B cell (primary cell): ENCODE measurements at regions not wholly inside any gene's neighbourhood (a gene's known extent, or its start where the extent isn't known, plus 50 kb on each side); places are given as distances from the start of the nearest gene placed in this dataset.

Experiments used
- ATAC-seq: fragments of 200-7000 bp; cut with Tn5 transposase; one replicate; pipeline ENCODE4 v1.10.0; 2021; ENCODE audit warnings: low read depth, mild to moderate bottlenecking, moderate number of reproducible peaks, moderate library complexity
- CTCF ChIA-PET: fragments of 350-600 bp; sonication (Branson Sonifier 250); formaldehyde crosslinking; loops from one replicate; lab custom pipeline; 2021; ENCODE audit warnings: antibody characterized with exemption, inconsistent platforms; lab: Charles Lee
- POLR2A ChIA-PET: fragments of 350-600 bp; sonication (Branson Sonifier 250); formaldehyde crosslinking; loops from one replicate; lab custom pipeline; 2021; ENCODE audit warnings: antibody characterized with exemption; lab: Charles Lee
- DNase-seq: peaks from one replicate; pipeline ENCODE4 v3.0.0; 2013
- H2AFZ ChIP-seq: 2 replicates; pipeline ENCODE4 v1.6.1; 2012; ENCODE audit warnings: mild to moderate bottlenecking, low read depth, low read length; ENCODE audit not compliant: insufficient read depth, poor library complexity, severe bottlenecking
- H3K27ac ChIP-seq, 2 donors: 1 replicate in 1 of 2; 2 replicates in 1 of 2; pipeline ENCODE4 v1.5.1; 2012 to 2013; ENCODE audit warnings: low read length in 2 of 2, mild to moderate bottlenecking in 2 of 2, moderate library complexity in 1 of 2
- H3K27me3 ChIP-seq, 4 experiments: fragments of 200-600 bp in 1 of 4; sonication (generic) in 1 of 4; replicated peaks in 1 of 4; 1 replicate in 2 of 4; 2 replicates in 2 of 4; pipeline versions ENCODE4 v1.6.1 to v1.7.0; 2013 to 2016; ENCODE audit warnings: low read length in 3 of 4, mild to moderate bottlenecking in 2 of 4, mixed read lengths in 1 of 4, moderate library complexity in 1 of 4; ENCODE audit not compliant: insufficient read depth in 4 of 4, control insufficient read depth in 3 of 4; ENCODE audit errors: control extremely low read depth in 1 of 4
- H3K36me3 ChIP-seq, 2 experiments: replicated peaks in 1 of 2; 1 replicate in 1 of 2; 2 replicates in 1 of 2; pipeline versions ENCODE4 v1.6.1 to v1.7.1; 2013; ENCODE audit warnings: low read length in 1 of 2; ENCODE audit not compliant: insufficient read depth in 2 of 2, control insufficient read depth in 1 of 2; ENCODE audit errors: control extremely low read depth in 1 of 2, extremely low read depth in 1 of 2
- H3K4me1 ChIP-seq, 2 donors: fragments of 200-600 bp in 1 of 2; sonication (generic) in 1 of 2; 1 replicate in 1 of 2; 2 replicates in 1 of 2; pipeline versions ENCODE4 v1.5.1 to v1.6.1; 2013 to 2017; ENCODE audit warnings: low read length in 2 of 2; ENCODE audit not compliant: control insufficient read depth in 2 of 2, insufficient read depth in 2 of 2
- H3K4me2 ChIP-seq: replicated peaks from 2 replicates; pipeline ENCODE3; 2012; ENCODE audit warnings: mild to moderate bottlenecking, low read depth, low read length; ENCODE audit not compliant: poor library complexity, severe bottlenecking
- H3K4me3 ChIP-seq, 5 experiments: fragments of 200-600 bp in 1 of 5; sonication (generic) in 1 of 5; 1 replicate in 3 of 5; 2 replicates in 2 of 5; pipeline versions ENCODE4 v1.5.1 to v1.7.0; 2011 to 2016; ENCODE audit warnings: low read length in 4 of 5, mild to moderate bottlenecking in 4 of 5, low read depth in 2 of 5, control low read depth in 1 of 5, moderate library complexity in 1 of 5; ENCODE audit not compliant: insufficient read depth in 1 of 5; ENCODE audit errors: control extremely low read depth in 1 of 5, extremely low read depth in 1 of 5
- H3K79me2 ChIP-seq: fragments of 200-600 bp; sonication (generic); one replicate; pipeline ENCODE4 v1.6.0; 2016; ENCODE audit warnings: low read length; ENCODE audit not compliant: control insufficient read depth, insufficient read depth
- H3K9ac ChIP-seq: fragments of 200-600 bp; sonication (generic); 2 replicates; pipeline ENCODE4 v1.6.1; 2017; ENCODE audit warnings: mild to moderate bottlenecking, low read length, moderate library complexity
- H3K9me3 ChIP-seq, 3 donors: one replicate each; pipeline versions ENCODE4 v1.6.1 to v1.7.1; 2013; ENCODE audit warnings: low read length in 2 of 3; ENCODE audit not compliant: control insufficient read depth in 2 of 3, insufficient read depth in 1 of 3; ENCODE audit errors: control extremely low read depth in 1 of 3
- H4K20me1 ChIP-seq: 2 replicates; pipeline ENCODE4 v1.6.0; 2012; ENCODE audit warnings: mild to moderate bottlenecking, low read length; ENCODE audit not compliant: insufficient read depth, control insufficient read depth, poor library complexity, severe bottlenecking
- H3K27ac Mint-ChIP-seq: one replicate; pipeline ENCODE4 v1.8.0; 2021; ENCODE audit warnings: mixed read lengths
- H3K27me3 Mint-ChIP-seq: one replicate; pipeline ENCODE4 v1.8.0; 2021; ENCODE audit warnings: mixed read lengths
- H3K4me1 Mint-ChIP-seq: one replicate; pipeline ENCODE4 v1.8.0; 2021; ENCODE audit warnings: mixed read lengths
- H3K4me3 Mint-ChIP-seq: one replicate; pipeline ENCODE4 v1.8.0; 2021; ENCODE audit warnings: mixed read lengths
- H3K9me3 Mint-ChIP-seq: one replicate; pipeline ENCODE4 v1.8.0; 2022; ENCODE audit warnings: mixed read lengths; ENCODE audit not compliant: insufficient read depth
- EZH2 ChIP-seq: IDR thresholded peaks from 2 replicates; pipeline ENCODE4 v1.6.1; 2012; ENCODE audit warnings: borderline replicate concordance, low read depth, mild to moderate bottlenecking, moderate library complexity, low read length; ENCODE audit not compliant: insufficient read depth, poor library complexity, severe bottlenecking
- WGBS: methylation state at CpG from one replicate; pipeline ENCODE4 v1.1.5; 2013; ENCODE audit warnings: missing lambda C conversion rate; ENCODE audit not compliant: insufficient coverage; 5-methylcytosine and 5-hydroxymethylcytosine counted together
- intact Hi-C: fragments of 100-400 bp; cut with micrococcal nuclease; formaldehyde crosslinking; loops from one replicate; pipeline ENCODE4 v1.10.0; 2022
- TF ChIP-seq, protein P1 (sequence below): fragments of 200-600 bp; IDR thresholded peaks from one replicate; pipeline ENCODE4 v1.8.0; 2022; ENCODE audit warnings: antibody characterized with exemption, mild to moderate bottlenecking

- Histone ChIP-seq H3K4me1 (no peaks in the 10 kb centered on the region), H3K9ac (no peak overlapping the region), H3K27me3 (peaks cover 0 to 4% (median 0%) of the 10 kb centered on the region in 4 experiments), H3K9me3 (no peaks in the 10 kb centered on the region), H4K20me1 (no peaks in the 10 kb centered on the region), H2AFZ (no peak overlapping the region), H3K4me2 (no peak overlapping the region), H3K36me3 (no peaks in the 10 kb centered on the region), H3K27ac (no peak overlapping the region), H3K79me2 (no peaks in the 10 kb centered on the region), H3K4me3 (no peak overlapping the region)
- H3K27me3 Mint-ChIP-seq, result peaks cover 16% of the 10 kb centered on the region
- no peak for DNase-seq
- 90% methylated on average over 3 of the region's 5 CpGs for WGBS
- ChIA-PET POLR2A (no interaction called here), CTCF (no interaction called here)
- no peak overlapping the region for H3K4me3 Mint-ChIP-seq
- TF ChIP-seq, protein P1, sequence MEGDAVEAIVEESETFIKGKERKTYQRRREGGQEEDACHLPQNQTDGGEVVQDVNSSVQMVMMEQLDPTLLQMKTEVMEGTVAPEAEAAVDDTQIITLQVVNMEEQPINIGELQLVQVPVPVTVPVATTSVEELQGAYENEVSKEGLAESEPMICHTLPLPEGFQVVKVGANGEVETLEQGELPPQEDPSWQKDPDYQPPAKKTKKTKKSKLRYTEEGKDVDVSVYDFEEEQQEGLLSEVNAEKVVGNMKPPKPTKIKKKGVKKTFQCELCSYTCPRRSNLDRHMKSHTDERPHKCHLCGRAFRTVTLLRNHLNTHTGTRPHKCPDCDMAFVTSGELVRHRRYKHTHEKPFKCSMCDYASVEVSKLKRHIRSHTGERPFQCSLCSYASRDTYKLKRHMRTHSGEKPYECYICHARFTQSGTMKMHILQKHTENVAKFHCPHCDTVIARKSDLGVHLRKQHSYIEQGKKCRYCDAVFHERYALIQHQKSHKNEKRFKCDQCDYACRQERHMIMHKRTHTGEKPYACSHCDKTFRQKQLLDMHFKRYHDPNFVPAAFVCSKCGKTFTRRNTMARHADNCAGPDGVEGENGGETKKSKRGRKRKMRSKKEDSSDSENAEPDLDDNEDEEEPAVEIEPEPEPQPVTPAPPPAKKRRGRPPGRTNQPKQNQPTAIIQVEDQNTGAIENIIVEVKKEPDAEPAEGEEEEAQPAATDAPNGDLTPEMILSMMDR, result no peak
- TF ChIP-seq EZH2, result no peak
- no peaks in the 10 kb centered on the region for H3K9me3 Mint-ChIP-seq
- no peaks in the 10 kb centered on the region for H3K4me1 Mint-ChIP-seq
- intact Hi-C loops, result no loop called here
- no peak for ATAC-seq
- no peak overlapping the region for H3K27ac Mint-ChIP-seq
These were observed 135.9 kb downstream of the C12orf75 start for GRCh38 chr12:105466231-105466900.

- H3K4me3 Mint-ChIP-seq, result no peak overlapping the region
- Histone ChIP-seq H3K9ac (no peak overlapping the region), H2AFZ (no peak overlapping the region), H3K4me3 (no peak overlapping the region), H3K36me3 (no peaks in the 10 kb centered on the region), H3K79me2 (no peaks in the 10 kb centered on the region), H3K4me2 (no peak overlapping the region), H3K27me3 (peaks cover 0 to 4% (median 0%) of the 10 kb centered on the region in 4 experiments), H4K20me1 (no peaks in the 10 kb centered on the region), H3K4me1 (no peaks in the 10 kb centered on the region), H3K9me3 (no peaks in the 10 kb centered on the region), H3K27ac (no peak overlapping the region)
- intact Hi-C loops, result no loop called here
- DNase-seq (no peak), ATAC-seq (no peak)
- no peak overlapping the region for H3K27ac Mint-ChIP-seq
- TF ChIP-seq, protein P1, result no peak
- TF ChIP-seq EZH2, result no peak
- no peaks in the 10 kb centered on the region for H3K9me3 Mint-ChIP-seq
- peaks cover 16% of the 10 kb centered on the region for H3K27me3 Mint-ChIP-seq
- WGBS, result 75% methylated on average over 1 of the region's 7 CpGs
- no peaks in the 10 kb centered on the region for H3K4me1 Mint-ChIP-seq
- ChIA-PET CTCF (no interaction called here), POLR2A (no interaction called here)
These were observed 136.6 kb downstream of the C12orf75 start for GRCh38 chr12:105466901-105467598.
